Astrocyte of the spinal cord (primary cell): ENCODE measurements at regions not wholly inside any gene's neighbourhood (a gene's known extent, or its start where the extent isn't known, plus 50 kb on each side); places are given as distances from the start of the nearest gene placed in this dataset.
A peak's percentile ranks its signal among the peaks of the same experiment; 100 is the strongest.

ENCODE experiments used
- DNase-seq: peaks from one replicate; pipeline ENCODE4 v3.0.0; 2011; ENCODE audit warnings: low read depth, low spot score
- H3K4me3 ChIP-seq: 2 replicates; pipeline ENCODE4 v1.5.1; 2011; ENCODE audit warnings: low read depth, mild to moderate bottlenecking, low read length, moderate library complexity
- CTCF ChIP-seq: IDR thresholded peaks from 2 replicates; pipeline ENCODE4 v1.5.1; 2012; ENCODE audit warnings: low read depth, mild to moderate bottlenecking, low read length, inconsistent platforms
- in situ Hi-C: cut with HindIII; loops from 2 replicates; pipeline ENCODE4 v1.10.0; 2017; ENCODE audit warnings: low sequenced_read_pairs

- in situ Hi-C loops, result no loop called here
- DNase-seq, result no peak
- TF ChIP-seq CTCF, result no peak
- no peak overlapping the region for H3K4me3 ChIP-seq
Observed at GRCh38 chr13:82905071-82905470, 977.2 kb downstream of the SLITRK1 start.

DNA sequence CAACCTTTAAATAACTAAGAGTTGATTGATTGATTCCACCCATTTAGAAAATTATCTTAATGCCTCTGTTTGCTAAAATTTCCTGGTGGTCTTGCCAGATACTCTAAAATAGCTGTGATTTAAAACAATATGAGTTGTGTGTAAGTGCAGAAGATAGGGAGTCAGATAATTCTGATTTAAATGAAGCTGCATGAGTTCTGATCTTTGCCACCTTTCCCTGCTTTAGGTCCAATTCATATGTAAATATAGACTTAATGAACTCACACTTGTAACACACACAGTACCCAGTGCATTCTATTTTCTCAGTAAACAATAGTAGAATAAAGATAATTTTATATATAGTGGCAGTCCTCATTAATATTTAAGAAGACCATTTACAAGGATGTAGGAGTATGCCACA lies 981.8 kb downstream of the SLITRK1 start:
- TF ChIP-seq CTCF, result no peak
- H3K4me3 ChIP-seq, result no peak overlapping the region
- no peak for DNase-seq
- in situ Hi-C loops, result no loop called here

DNA sequence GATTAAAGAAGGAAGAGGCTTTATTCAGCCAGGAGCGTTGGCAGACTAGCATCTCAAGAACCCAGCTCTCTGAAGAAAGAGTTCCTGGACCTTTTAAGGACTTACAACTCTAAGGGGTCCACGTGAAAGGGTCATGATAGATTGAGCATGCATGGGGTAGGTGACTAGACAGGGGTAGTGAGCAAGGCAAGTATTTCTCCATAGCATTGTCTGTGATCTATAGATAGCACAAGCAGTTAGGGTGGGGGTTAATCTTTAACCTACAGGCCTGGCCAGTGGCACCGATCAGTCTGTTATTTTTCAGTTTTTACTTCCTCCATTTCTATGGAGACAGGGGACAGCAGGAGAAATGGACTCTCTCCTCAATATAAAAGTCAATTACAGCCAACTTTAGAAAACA lies 983.7 kb downstream of the SLITRK1 start:
- DNase-seq, result no peak
- TF ChIP-seq CTCF, result no peak
- no peak overlapping the region for H3K4me3 ChIP-seq
- in situ Hi-C loops, result no loop called here

DNA sequence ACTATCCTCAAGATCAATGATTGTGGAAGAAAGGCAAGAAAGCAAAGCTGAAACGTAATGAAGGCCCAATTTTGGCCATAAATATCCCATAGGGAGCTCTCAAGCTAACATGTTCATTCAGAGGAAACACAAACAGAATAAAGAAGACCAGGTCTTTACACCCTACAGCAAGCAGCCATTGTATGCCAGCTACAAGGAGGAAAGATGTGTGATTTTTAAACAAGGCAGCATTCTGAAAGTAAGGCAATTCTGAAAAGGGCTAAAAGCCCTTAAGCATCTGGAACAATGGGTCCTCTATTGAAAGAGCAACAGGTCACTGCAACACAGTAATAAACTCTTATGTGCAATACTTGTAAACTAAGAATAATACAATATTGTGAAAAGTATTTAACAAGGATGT lies 1002.4 kb downstream of the SLITRK1 start:
- no peak for TF ChIP-seq CTCF
- in situ Hi-C loops, result no loop called here
- no peak for DNase-seq
- no peak overlapping the region for H3K4me3 ChIP-seq

GRCh38 chr13:82878536-82878935 lies 1003.7 kb downstream of the SLITRK1 start:
- peak; percentile 24 for DNase-seq
- no peak overlapping the region for H3K4me3 ChIP-seq
- TF ChIP-seq CTCF, result no peak
- in situ Hi-C loops, result no loop called here

DNA sequence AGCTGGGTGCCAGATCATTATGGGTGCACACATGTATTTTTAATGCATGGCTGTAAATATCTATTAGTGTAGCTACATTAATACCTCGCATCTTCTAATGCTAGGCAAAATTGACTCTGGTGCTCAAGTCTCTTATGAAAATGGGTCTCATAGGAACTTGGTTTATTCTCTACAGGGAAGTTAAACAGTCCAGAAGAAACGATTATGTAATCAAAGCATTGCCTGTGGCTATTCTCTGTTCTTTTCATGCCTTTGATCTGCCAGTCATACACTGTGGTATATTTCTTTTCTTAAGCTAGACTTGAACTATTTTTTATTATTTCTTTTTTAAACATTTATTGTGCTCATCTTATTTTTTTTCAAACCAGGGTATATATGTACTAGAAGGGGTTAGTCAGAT lies 1015.0 kb downstream of the SLITRK1 start:
- no peak for TF ChIP-seq CTCF
- in situ Hi-C loops, result no loop called here
- H3K4me3 ChIP-seq, result no peak overlapping the region
- no peak for DNase-seq

DNA sequence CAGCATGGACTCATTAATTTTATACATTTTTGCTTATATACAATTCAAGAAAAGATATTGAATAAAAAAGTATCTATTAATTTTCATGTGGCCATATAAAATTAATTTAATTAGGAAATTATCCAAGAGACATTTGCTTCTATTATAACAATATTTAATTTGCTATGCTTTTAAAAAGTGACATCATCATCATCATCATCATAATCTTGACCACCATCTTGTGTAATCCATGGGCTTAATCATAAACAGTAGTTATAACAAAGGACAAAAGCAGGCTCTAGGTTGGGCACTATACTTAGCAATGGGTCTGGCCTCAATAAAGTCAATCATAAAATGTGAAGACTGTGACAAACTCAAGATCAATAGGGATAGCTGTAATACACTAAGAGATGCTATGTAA lies 1031.6 kb downstream of the SLITRK1 start:
- no peak overlapping the region for H3K4me3 ChIP-seq
- DNase-seq, result no peak
- no peak for TF ChIP-seq CTCF
- in situ Hi-C loops, result no loop called here
